ENCODE measurements at regions not wholly inside any gene's neighbourhood (a gene's known extent, or its start where the extent isn't known, plus 50 kb on each side); places are given as distances from the start of the nearest gene placed in this dataset.
A peak's percentile ranks its signal among the peaks of the same experiment; 100 is the strongest.
"Not testable (repeated sequence)": the region's sequence is repeated elsewhere in the genome, so short reads cannot be mapped to it uniquely, and the experiment has no call there.

GRCh38 chr3:177353879-177354278, 156.6 kb upstream of the TBL1XR1 start:
- not testable (repeated sequence) for H3K9me3 ChIP-seq (ENCODE audit: control insufficient read depth in 5 of 5, low read length in 5 of 5); H3K36me3 ChIP-seq (ENCODE audit: control insufficient read depth in 5 of 5, insufficient read depth in 5 of 5, low read length in 5 of 5); H3K27ac ChIP-seq (ENCODE audit: low read depth, low read length); H3K9ac ChIP-seq (ENCODE audit: low read length in 5 of 5); H3K4me3 ChIP-seq (ENCODE audit: low read depth in 1 of 5, low read length in 5 of 5); H3K27me3 ChIP-seq (ENCODE audit: control insufficient read depth in 5 of 5, insufficient read depth in 4 of 5, low read length in 5 of 5)
- H3K4me1 ChIP-seq (ENCODE audit: control insufficient read depth in 5 of 5, insufficient read depth in 5 of 5, low read length in 5 of 5): peaks cover 15 to 28% (median 26%) of the 10 kb centered on the region in 5 donors

DNA sequence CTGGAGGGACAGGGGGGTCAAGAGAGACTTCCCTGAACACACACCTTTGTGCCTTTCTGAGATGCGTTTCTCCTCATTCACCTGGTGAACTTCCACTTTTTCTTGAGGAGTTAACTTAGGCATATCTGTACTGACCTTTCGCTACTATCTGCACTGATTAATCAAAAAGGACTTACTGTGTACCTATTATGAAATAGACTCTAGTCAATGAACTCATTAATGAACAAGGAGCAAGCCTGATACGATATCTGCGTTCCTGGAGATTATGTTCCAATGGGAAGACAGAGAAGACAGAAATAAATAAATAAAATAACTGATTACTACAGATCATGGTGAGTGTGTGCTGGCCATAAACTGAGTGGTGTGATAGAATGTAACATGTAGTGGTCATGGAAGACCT, 157.2 kb upstream of the TBL1XR1 start:
- Histone ChIP-seq H3K27me3 (ENCODE audit: control insufficient read depth in 5 of 5, insufficient read depth in 4 of 5, low read length in 5 of 5) (no peaks in the 10 kb centered on the region), H3K27ac (ENCODE audit: low read depth, low read length) (no peak overlapping the region), H3K4me1 (ENCODE audit: control insufficient read depth in 5 of 5, insufficient read depth in 5 of 5, low read length in 5 of 5) (peaks cover 15 to 34% (median 32%) of the 10 kb centered on the region in 5 donors), H3K36me3 (ENCODE audit: control insufficient read depth in 5 of 5, insufficient read depth in 5 of 5, low read length in 5 of 5) (no peaks in the 10 kb centered on the region), H3K9ac (ENCODE audit: low read length in 5 of 5) (no peak overlapping the region), H3K4me3 (ENCODE audit: low read depth in 1 of 5, low read length in 5 of 5) (no peak overlapping the region), H3K9me3 (ENCODE audit: control insufficient read depth in 5 of 5, low read length in 5 of 5) (no peaks in the 10 kb centered on the region)

GRCh38 chr3:177356113-177356512, 158.8 kb upstream of the TBL1XR1 start:
- no peak overlapping the region for H3K4me3 ChIP-seq (ENCODE audit: low read depth in 1 of 5, low read length in 5 of 5)
- no peaks in the 10 kb centered on the region for H3K9me3 ChIP-seq (ENCODE audit: control insufficient read depth in 5 of 5, low read length in 5 of 5)
- H3K27ac ChIP-seq (ENCODE audit: low read depth, low read length): no peak overlapping the region
- H3K4me1 ChIP-seq (ENCODE audit: control insufficient read depth in 5 of 5, insufficient read depth in 5 of 5, low read length in 5 of 5): peaks cover 17 to 49% (median 42%) of the 10 kb centered on the region in 5 donors
- no peaks in the 10 kb centered on the region for H3K36me3 ChIP-seq (ENCODE audit: control insufficient read depth in 5 of 5, insufficient read depth in 5 of 5, low read length in 5 of 5)
- H3K9ac ChIP-seq (ENCODE audit: low read length in 5 of 5): no peak overlapping the region
- H3K27me3 ChIP-seq (ENCODE audit: control insufficient read depth in 5 of 5, insufficient read depth in 4 of 5, low read length in 5 of 5): no peaks in the 10 kb centered on the region

GRCh38 chr3:177356952-177357351, 159.7 kb upstream of the TBL1XR1 start:
- Histone ChIP-seq H3K27ac (ENCODE audit: low read depth, low read length) (peak overlapping the region; percentile 99), H3K9ac (ENCODE audit: low read length in 5 of 5) (peak overlapping the region in 3 of 5 donors; percentile 43 to 87 (median 55)), H3K36me3 (ENCODE audit: control insufficient read depth in 5 of 5, insufficient read depth in 5 of 5, low read length in 5 of 5) (no peaks in the 10 kb centered on the region), H3K4me1 (ENCODE audit: control insufficient read depth in 5 of 5, insufficient read depth in 5 of 5, low read length in 5 of 5) (peaks cover 18 to 56% (median 50%) of the 10 kb centered on the region in 5 donors), H3K4me3 (ENCODE audit: low read depth in 1 of 5, low read length in 5 of 5) (no peak overlapping the region), H3K9me3 (ENCODE audit: control insufficient read depth in 5 of 5, low read length in 5 of 5) (no peaks in the 10 kb centered on the region), H3K27me3 (ENCODE audit: control insufficient read depth in 5 of 5, insufficient read depth in 4 of 5, low read length in 5 of 5) (no peaks in the 10 kb centered on the region)

DNA sequence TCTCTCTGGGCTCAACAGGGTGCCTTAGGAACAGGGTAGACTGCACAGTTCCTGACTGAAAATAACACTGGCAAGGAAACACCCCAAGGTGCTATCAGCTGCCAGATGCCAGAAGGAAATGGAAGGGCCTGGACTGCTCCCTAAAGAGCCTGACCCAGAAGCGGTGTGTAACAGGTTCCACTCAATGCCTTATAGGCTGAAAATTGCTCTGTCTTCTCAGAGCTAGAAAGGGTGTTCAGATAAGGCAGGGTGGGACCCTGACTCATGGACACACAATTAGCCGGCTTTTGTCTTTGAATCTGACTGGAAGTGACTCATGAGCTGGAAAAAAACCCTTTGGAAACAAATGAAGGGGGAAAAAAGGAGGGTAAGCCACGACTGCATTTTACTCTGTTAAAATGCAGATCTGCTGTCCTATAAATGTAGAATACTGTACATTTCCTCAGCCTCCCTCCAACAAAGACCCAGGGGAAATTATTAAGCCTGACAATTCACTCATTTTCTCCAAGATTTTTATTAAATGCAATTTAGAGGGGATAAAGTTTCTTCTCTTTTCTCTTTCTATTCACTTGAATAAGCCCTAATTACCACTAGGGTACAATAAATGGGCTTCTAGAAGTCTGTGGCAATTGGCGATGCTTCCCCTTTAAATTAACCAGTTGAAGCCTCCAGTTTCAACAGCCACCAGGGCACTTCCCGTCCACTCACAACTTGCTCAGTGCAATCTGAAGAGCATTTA, 160.2 kb upstream of the TBL1XR1 start:
- no peaks in the 10 kb centered on the region for H3K27me3 ChIP-seq (ENCODE audit: control insufficient read depth in 5 of 5, insufficient read depth in 4 of 5, low read length in 5 of 5)
- peaks cover 18 to 59% (median 55%) of the 10 kb centered on the region in 5 donors for H3K4me1 ChIP-seq (ENCODE audit: control insufficient read depth in 5 of 5, insufficient read depth in 5 of 5, low read length in 5 of 5)
- no peaks in the 10 kb centered on the region for H3K36me3 ChIP-seq (ENCODE audit: control insufficient read depth in 5 of 5, insufficient read depth in 5 of 5, low read length in 5 of 5)
- no peaks in the 10 kb centered on the region for H3K9me3 ChIP-seq (ENCODE audit: control insufficient read depth in 5 of 5, low read length in 5 of 5)
- peak overlapping the region; percentile 64 to 90 (median 83) for H3K9ac ChIP-seq (ENCODE audit: low read length in 5 of 5)
- peak overlapping the region; percentile 99 for H3K27ac ChIP-seq (ENCODE audit: low read depth, low read length)
- H3K4me3 ChIP-seq (ENCODE audit: low read depth in 1 of 5, low read length in 5 of 5): peak overlapping the region; percentile 25 to 79 (median 58)

DNA sequence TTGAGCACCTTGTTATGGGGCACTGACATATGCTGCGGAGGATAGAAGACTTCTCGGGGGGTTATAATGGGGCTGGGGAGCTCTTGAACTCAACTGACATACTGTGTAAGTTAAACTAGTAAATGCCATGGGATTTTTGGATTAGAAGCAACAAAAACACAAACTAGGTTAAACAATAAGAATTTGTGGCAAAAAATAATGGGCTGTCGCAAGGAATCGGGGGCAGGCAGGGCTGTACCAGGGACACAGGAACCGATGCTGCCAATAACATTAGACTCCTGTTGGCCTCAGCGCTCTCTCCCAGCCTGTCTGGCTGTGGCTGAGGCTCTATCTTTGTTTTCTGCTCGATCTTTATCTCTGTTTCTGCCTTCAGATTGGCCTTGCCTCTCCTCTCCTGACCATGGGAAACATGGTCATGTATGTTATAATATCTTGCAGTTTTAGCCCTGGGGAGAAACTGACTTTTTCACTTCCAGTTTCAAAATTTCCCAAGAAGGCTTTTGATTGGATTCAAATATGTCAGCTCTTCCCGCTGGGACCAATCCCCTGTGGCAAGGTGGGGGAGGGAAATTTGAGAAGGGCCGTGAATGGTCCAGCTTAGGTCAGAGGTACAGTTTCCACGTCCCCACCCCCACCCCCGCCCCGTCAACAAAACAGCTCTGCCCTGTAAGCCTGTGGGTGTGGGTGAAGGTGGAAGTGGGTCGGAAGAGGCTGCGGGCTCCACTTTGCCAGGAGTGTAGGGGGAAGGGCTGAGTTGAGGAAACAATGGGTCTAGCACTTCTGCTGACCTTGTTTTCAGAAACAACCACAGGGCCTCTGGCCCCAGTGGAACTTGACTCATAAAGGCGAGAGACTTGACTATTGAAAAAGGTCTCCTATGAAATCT, 161.1 kb upstream of the TBL1XR1 start:
- Histone ChIP-seq H3K36me3 (ENCODE audit: control insufficient read depth in 5 of 5, insufficient read depth in 5 of 5, low read length in 5 of 5) (no peaks in the 10 kb centered on the region), H3K9ac (ENCODE audit: low read length in 5 of 5) (peak overlapping the region; percentile 64 to 90 (median 83)), H3K9me3 (ENCODE audit: control insufficient read depth in 5 of 5, low read length in 5 of 5) (no peaks in the 10 kb centered on the region), H3K4me3 (ENCODE audit: low read depth in 1 of 5, low read length in 5 of 5) (peak overlapping the region; percentile 25 to 79 (median 58)), H3K27me3 (ENCODE audit: control insufficient read depth in 5 of 5, insufficient read depth in 4 of 5, low read length in 5 of 5) (no peaks in the 10 kb centered on the region), H3K27ac (ENCODE audit: low read depth, low read length) (peak overlapping the region; percentile 99), H3K4me1 (ENCODE audit: control insufficient read depth in 5 of 5, insufficient read depth in 5 of 5, low read length in 5 of 5) (peaks cover 18 to 60% (median 56%) of the 10 kb centered on the region in 5 donors)

DNA sequence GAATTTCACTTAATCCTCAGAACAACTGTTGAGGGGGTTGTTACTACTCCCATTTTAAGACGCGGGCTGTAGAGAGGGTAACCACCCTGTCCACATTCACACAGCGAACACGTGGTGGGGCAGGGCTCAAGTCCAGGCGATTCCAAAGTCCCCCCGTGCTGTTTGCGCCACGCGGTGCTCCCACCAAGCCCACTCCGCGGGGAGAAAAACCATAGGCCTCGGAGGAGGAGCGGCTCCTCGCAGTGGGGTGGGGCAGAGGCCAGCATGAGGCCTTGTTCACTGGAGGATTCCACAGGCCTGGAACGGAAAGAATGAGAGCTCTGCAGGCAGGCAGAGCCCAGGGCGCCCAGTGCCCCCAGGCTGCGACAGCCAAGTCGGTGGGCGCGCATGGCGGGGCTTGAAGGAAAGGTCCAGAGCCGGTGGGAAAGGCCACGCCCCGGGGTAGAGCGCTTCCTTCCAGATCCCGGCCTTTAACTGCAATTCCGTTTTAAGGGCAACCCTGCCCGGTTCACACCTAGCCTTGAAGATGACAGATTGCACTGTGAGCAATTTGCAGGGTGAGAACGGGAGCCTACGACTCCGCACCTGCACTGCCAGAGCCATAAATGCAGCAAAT, 161.8 kb upstream of the TBL1XR1 start:
- peak overlapping the region; percentile 99 for H3K27ac ChIP-seq (ENCODE audit: low read depth, low read length)
- H3K9me3 ChIP-seq (ENCODE audit: control insufficient read depth in 5 of 5, low read length in 5 of 5): no peaks in the 10 kb centered on the region
- peak overlapping the region; percentile 37 to 63 (median 58) for H3K4me3 ChIP-seq (ENCODE audit: low read depth in 1 of 5, low read length in 5 of 5)
- peak overlapping the region; percentile 22 to 72 (median 56) for H3K9ac ChIP-seq (ENCODE audit: low read length in 5 of 5)
- no peaks in the 10 kb centered on the region for H3K36me3 ChIP-seq (ENCODE audit: control insufficient read depth in 5 of 5, insufficient read depth in 5 of 5, low read length in 5 of 5)
- no peaks in the 10 kb centered on the region for H3K27me3 ChIP-seq (ENCODE audit: control insufficient read depth in 5 of 5, insufficient read depth in 4 of 5, low read length in 5 of 5)
- H3K4me1 ChIP-seq (ENCODE audit: control insufficient read depth in 5 of 5, insufficient read depth in 5 of 5, low read length in 5 of 5): peaks cover 18 to 60% (median 55%) of the 10 kb centered on the region in 5 donors

DNA sequence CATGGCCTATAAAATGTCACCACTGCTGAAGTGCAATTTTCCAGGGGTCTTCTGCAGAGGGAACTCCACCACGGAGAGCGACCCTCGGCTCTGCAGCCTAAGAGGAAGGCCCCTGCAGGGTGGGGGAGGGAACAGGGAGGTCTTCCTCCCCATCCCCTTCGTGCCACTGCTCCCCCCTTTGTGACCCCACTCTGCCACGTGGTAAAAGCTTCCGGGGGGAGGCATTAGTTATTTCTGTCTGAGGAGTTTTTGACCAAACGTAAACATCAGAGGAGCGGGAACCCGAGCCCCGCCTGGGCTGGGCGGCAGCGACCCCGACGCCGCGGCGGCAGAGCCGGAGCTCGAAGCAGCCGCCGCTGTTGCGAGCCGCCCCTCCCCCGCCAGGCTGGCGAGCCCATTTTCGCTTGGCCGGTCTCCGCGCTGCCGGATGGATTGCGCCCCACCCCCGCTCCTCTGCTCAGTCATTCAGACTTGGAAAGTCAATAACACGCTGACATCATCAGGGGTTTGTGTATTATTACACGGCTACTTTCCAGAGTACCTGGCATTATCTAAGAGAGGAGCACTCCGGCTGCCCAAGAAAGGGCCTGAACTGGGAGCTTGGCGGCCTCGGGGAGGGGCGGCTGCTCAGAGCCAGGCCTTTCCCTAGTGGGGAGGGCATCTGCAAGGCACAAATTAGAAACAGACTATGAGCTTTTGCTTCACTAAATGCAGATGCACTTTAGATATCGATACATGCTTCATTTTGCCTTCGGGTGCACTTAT, 162.5 kb upstream of the TBL1XR1 start:
- no peaks in the 10 kb centered on the region for H3K36me3 ChIP-seq (ENCODE audit: control insufficient read depth in 5 of 5, insufficient read depth in 5 of 5, low read length in 5 of 5)
- H3K9ac ChIP-seq (ENCODE audit: low read length in 5 of 5): peak overlapping the region in 4 of 5 donors; percentile 64 to 94 (median 67)
- peaks cover 18 to 60% (median 55%) of the 10 kb centered on the region in 5 donors for H3K4me1 ChIP-seq (ENCODE audit: control insufficient read depth in 5 of 5, insufficient read depth in 5 of 5, low read length in 5 of 5)
- H3K4me3 ChIP-seq (ENCODE audit: low read depth in 1 of 5, low read length in 5 of 5): peak overlapping the region; percentile 47 to 63 (median 58)
- H3K9me3 ChIP-seq (ENCODE audit: control insufficient read depth in 5 of 5, low read length in 5 of 5): no peaks in the 10 kb centered on the region
- no peaks in the 10 kb centered on the region for H3K27me3 ChIP-seq (ENCODE audit: control insufficient read depth in 5 of 5, insufficient read depth in 4 of 5, low read length in 5 of 5)
- H3K27ac ChIP-seq (ENCODE audit: low read depth, low read length): peak overlapping the region; percentile 99

- peaks cover 18 to 63% (median 54%) of the 10 kb centered on the region in 5 donors for H3K4me1 ChIP-seq (ENCODE audit: control insufficient read depth in 5 of 5, insufficient read depth in 5 of 5, low read length in 5 of 5)
- H3K27ac ChIP-seq (ENCODE audit: low read depth, low read length): peak overlapping the region; percentile 99
- peak overlapping the region in 3 of 5 donors; percentile 21 to 94 (median 35) for H3K9ac ChIP-seq (ENCODE audit: low read length in 5 of 5)
- peak overlapping the region in 2 of 5 donors; percentile 9 to 63 for H3K4me3 ChIP-seq (ENCODE audit: low read depth in 1 of 5, low read length in 5 of 5)
- H3K36me3 ChIP-seq (ENCODE audit: control insufficient read depth in 5 of 5, insufficient read depth in 5 of 5, low read length in 5 of 5): no peaks in the 10 kb centered on the region
- H3K27me3 ChIP-seq (ENCODE audit: control insufficient read depth in 5 of 5, insufficient read depth in 4 of 5, low read length in 5 of 5): no peaks in the 10 kb centered on the region
- H3K9me3 ChIP-seq (ENCODE audit: control insufficient read depth in 5 of 5, low read length in 5 of 5): no peaks in the 10 kb centered on the region
Measured at GRCh38 chr3:177361081-177361938, 164.0 kb upstream of the TBL1XR1 start.
